CD4-positive, alpha-beta T cell treated with Interleukin-17A for 4 hours (primary cell): ENCODE measurements at regions not wholly inside any gene's neighbourhood (a gene's known extent, or its start where the extent isn't known, plus 50 kb on each side); places are given as distances from the start of the nearest gene placed in this dataset.
"Not testable (repeated sequence)": the region's sequence is repeated elsewhere in the genome, so short reads cannot be mapped to it uniquely, and the experiment has no call there.

ENCODE experiments used
- DNase-seq: peaks from one replicate; pipeline ENCODE4 v3.0.0-alpha.2; 2020; ENCODE audit warnings: mixed read lengths

GRCh38 chr2:109669731-109670130 is 55.6 kb downstream of the SOWAHC start:
- no peak for DNase-seq

DNA sequence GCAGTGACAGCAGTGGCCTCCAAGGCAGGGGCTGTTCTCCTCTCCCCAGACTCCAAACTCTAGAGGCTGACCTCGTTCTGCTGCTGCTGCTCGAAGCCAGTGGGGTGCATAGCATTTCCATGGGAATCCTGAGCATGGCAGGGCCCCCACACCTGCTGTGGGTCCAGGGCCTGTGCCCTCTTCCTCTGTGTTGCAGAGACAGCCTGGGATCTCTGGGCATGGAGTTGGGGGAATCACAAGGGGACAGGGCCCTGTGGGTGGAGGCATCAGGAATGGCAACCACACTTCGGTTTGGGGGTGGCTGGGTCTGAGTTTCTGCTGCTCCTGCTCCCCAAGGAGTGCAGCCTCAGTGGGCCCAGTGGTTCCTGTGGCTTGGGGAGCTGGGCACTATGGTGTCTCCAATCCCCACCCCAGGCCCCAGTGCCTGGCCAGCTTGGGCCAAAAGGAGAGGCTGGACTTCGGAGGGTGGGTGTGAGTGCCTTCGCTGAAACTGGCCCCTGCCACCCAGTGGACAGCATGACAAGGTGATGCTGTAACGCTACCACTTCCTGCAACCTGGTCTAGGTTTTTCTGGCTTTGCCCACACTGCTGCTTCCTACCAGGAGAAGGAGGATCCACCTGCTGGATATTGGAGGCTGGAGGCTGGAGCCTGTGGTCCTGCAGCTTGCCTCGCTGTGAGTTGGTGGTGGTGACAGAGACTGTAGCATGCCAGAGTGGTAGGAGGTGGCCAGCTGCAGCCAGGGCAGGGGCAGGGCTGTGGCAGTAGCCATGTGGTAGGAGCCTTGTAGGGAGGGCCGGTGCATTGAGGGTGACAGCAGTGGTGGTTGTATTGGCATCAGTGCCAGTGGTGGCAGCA is 56.6 kb downstream of the SOWAHC start:
- DNase-seq = no peak

GRCh38 chr2:109674894-109675534 is 60.9 kb downstream of the SOWAHC start:
- DNase-seq = no peak

DNA sequence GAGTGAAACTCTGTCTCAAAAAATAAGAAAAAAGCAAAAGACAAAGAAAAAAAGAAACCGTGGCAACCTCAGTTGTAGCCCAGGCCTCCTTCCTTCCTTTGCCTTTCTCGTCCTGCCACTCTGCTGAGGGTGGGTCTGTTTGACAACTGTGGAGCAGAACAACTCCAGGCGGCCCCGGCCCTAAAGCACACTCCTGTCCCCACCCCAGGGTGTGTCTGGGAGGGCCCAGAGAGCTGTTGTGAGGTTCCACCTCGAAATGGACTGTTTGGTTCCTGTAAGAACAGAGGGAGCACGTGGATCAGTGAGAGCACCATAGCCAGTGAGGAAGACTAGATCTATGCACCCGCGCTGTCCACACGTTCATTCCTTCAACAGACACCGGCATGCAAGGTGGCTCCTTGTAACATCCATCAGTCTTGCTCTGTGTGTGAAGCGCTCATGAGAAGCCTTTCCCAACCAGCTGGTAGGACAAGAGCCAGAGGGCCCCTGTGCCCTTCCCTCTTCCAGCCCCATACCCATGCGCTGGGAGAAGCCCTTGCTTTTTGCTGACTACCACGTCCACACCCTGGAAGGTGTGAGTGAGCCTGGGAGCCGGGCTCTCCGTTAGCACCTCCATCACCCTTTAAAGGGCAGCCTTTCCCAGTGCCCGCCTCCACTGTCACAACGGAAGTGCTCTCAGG is 61.6 kb downstream of the SOWAHC start:
- DNase-seq = no peak

DNA sequence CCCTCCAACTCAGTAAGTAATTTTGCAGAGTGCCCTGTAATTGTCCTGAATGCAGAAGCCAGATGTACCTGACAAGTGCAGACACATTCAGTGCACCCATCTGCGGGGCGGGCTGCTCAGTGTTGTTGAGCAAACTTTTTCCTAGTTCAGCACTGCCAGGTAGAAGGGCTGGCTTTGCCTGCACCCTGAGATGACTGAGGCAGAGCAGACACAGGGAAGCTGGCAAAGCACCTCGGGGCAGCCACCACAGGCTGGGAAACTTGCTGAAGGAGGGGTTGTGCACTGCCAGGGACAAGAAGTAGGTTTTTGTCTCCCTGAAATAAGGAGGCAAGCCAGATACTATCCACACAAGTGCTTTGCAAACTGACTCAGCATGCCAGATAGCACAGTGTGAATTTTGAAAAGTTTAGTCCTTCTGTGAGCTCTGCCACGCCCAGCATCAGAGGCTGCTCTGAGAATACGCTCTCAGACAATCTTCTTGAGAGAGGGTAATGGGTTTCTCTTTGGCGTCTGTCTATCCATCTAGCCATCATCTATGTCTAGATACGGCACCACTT is 62.3 kb downstream of the SOWAHC start:
- no peak for DNase-seq

GRCh38 chr2:109677121-109677731 is 63.1 kb downstream of the SOWAHC start:
- DNase-seq = not testable (repeated sequence)

DNA sequence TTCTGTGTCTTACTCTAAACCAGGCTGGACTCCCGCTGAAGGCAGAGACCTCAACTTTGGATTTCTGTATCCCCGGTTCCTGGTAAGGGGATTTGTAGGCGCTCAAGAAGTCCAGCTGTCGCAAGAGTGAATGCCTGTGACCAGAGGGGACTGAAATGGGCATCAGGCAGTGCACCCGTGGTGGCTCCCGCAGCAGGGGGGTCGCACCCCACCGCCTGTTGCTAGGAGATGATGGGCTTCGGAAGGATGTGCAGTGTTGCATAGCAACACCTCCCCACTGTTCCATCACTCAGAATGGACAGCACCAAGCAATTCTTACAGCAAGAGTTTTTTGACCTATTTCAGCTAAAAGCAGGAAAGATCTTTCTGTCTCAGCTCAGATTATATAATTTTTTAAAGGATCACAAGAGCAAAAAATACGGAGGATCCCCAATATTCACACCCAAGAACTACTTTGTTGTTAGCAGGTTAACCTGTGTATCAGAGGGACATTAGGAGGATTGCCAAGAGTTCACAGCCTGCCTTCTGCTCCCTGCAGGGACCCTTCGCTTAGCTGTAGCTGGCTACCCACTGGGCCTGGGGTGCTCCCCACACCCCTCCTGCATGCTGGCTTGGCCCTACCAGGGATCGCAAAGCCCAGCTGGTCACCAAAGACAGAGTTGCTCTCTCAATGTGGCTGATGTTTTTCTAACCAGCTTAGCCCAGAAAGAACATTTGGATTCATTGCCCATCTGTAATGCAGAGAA is 63.8 kb downstream of the SOWAHC start:
- DNase-seq = no peak

DNA sequence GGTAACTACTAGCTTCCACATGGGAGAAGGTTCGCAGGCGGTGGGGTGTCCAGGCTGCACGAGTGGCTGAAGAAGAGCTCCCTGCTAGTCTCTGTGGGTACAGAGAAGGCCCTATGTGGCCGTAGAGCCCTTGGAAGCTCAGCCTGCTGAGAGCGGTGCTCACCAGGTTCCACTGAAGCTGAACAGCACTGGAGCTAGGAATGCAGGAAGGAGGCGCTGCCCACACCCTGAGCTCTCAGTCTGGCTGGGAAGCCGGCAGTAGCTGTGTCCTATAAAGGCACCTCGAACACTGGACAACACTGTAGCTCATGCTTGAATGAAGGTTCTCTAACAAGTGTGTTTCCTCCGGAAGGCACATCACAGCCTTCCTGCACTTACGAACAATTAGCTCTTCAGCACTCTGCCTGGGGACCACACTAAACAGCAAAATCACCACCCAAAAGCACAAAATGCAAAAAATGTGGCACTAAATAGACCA is 64.6 kb downstream of the SOWAHC start:
- DNase-seq = not testable (repeated sequence)

GRCh38 chr2:109679225-109679624 is 65.1 kb downstream of the SOWAHC start:
- DNase-seq = no peak

DNA sequence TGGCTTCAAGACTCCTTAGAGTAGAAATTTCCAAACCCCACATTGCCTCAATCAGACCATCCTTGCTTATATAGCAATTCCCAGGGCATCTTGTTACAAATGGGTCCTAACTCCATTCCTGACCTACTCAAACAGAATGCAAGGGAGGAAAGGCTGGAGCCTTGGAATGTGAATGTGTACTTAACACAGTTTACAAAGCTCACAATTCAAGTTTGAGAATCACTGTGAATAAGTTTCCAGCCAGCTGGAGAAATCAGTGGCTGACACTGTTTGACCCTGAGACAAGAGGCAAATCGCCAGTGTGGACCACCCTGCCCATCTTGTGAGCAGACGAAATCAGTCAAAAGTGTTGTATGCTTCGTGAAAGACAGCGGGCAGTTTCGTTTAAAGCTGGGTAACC is 65.5 kb downstream of the SOWAHC start:
- DNase-seq = no peak

DNA sequence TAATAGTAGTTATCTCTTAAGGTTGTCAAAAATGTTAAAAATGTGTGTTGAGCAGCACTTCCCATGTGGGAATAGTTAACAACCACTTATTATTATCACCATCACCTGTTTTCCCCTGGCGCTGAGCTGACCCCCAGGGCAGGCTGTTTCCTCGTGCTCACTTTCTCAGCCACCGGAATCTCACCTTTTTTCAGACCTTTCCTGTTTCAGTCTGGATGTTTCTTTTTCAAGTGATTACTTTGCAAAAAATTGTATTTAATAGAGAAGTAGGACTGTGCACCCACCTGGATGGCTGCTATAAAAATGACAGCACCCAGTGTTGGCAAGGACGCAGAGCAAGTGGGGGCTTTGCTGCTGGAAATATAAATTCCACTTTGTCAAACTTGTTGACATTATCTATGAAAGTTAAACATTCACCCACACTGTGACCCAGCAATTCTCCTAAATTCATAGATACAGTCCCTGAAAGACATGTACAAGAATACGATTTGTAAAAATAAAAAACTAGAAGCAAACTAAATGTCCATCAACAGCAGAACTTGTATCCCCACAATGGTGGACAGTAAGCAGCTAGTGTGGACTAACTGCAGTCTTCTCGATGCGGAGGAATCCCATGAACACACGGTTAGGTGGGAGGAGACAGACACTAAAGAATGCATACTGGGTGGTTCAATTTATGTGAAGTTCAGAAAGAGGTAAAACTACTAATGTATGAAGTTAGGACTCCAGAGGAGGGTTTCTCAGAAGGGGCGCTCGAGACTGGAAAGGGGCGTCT is 66.5 kb downstream of the SOWAHC start:
- no peak for DNase-seq

DNA sequence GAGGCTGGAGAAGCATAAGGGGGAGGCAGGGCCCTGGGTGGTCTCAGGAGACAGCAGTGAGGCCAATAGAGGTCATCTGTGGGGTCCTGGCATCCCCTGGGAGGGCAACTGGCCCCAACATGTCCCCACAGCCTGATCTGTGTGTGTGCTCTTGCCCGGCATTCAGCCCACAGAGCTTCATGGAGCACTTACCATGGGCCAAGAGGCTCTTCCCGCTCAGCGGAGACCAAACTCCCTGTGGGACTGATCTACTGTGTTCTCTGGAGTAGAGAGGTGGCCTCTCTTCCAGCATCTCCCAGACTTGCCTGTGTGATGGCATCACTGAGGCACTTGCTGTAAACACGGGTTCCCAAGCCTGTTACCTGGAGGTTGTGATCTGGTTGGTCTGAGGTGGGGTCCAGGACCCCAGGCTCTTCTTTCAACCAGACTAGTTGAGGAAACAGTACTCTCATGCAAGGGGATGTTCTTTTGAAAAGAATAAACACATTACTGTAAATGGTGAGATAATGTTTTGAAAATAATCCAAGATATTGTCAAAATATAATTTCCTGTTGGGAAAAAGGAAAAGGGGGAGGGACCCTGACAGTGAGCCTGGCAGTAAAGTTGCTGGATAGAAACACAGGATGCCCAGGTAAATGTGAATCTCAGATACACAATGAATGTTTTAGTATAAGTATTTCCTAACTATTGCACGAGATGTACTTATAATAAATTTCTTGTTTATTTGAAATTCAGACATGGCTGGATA is 67.6 kb downstream of the SOWAHC start:
- no peak for DNase-seq

GRCh38 chr2:109683452-109683851 is 69.3 kb downstream of the SOWAHC start:
- no peak for DNase-seq

- no peak for DNase-seq
Measured at GRCh38 chr2:109685453-109685852, 71.3 kb downstream of the SOWAHC start.

- DNase-seq = no peak
Measured at GRCh38 chr2:109686921-109687320, 72.8 kb downstream of the SOWAHC start.

DNA sequence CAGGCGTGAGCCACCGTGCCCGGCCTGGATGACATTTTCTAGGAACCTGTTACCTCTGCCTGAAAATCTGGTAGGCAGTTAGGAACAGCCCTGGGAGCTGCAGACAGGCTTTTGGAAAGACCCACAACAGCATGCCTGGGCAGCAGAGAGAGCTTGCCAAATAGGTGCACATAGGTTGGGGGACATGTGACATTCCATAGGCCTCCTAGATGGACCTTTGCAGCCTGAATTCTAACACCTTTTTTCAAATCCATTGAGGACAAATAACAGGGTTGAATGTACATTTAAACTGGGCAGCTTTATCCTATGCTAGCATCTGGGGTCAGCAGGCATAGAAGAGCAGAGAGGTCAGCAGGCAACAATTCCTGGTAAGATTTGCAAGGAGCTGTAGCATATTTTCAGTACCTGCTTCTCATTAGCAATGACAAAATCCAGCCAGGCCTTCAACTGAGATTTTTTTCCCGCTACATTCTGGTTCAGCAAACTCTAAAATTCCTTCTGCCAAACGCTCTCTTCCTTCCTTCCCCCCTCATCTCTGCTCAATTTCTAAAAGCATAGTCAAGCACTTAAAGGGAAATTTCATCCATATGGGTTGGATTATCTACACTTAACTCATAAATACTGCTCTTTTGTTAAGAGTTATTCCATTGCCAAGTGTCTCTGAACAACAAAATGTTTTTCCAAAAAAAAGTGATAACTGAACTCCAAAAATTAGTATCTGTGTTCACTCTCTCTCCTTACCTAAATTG is 75.2 kb downstream of the SOWAHC start:
- DNase-seq = no peak

GRCh38 chr2:109689973-109690372 is 75.8 kb downstream of the SOWAHC start:
- no peak for DNase-seq

GRCh38 chr2:109690457-109690821 is 76.3 kb downstream of the SOWAHC start:
- no peak for DNase-seq

GRCh38 chr2:109690822-109691541 is 76.8 kb downstream of the SOWAHC start:
- DNase-seq = no peak
